Endodermal cell (in vitro differentiated cells): ENCODE measurements at regions not wholly inside any gene's neighbourhood (a gene's known extent, or its start where the extent isn't known, plus 50 kb on each side); places are given as distances from the start of the nearest gene placed in this dataset.

Experiments
- DNase-seq: peaks from one replicate; pipeline ENCODE4 v3.0.0-alpha.2; 2017
- H3K27ac ChIP-seq: 2 replicates; pipeline ENCODE4 v1.5.1; 2013; ENCODE audit warnings: mild to moderate bottlenecking, low read depth, low read length, moderate library complexity
- H3K27me3 ChIP-seq: 2 replicates; pipeline ENCODE4 v1.6.1; 2013; ENCODE audit warnings: mild to moderate bottlenecking, low read length, moderate library complexity; ENCODE audit not compliant: insufficient read depth, control insufficient read depth, poor library complexity, severe bottlenecking
- H3K36me3 ChIP-seq: 2 replicates; pipeline ENCODE4 v1.7.0; 2013; ENCODE audit warnings: mild to moderate bottlenecking, low read length, moderate library complexity; ENCODE audit not compliant: control insufficient read depth, insufficient read depth
- H3K4me1 ChIP-seq: one replicate; pipeline ENCODE4 v1.7.0; 2013; ENCODE audit warnings: low read length; ENCODE audit not compliant: control insufficient read depth, insufficient read depth
- H3K4me3 ChIP-seq: 2 replicates; pipeline ENCODE4 v1.5.1; 2013; ENCODE audit warnings: mild to moderate bottlenecking, low read length, moderate library complexity
- H3K9ac ChIP-seq: 2 replicates; pipeline ENCODE4 v1.6.1; 2013; ENCODE audit warnings: mild to moderate bottlenecking, low read length, moderate library complexity; ENCODE audit not compliant: poor library complexity, severe bottlenecking; ENCODE audit errors: extremely low read depth
- H3K9me3 ChIP-seq: 2 replicates; pipeline ENCODE4 v1.6.1; 2013; ENCODE audit warnings: mild to moderate bottlenecking, low read length, moderate library complexity; ENCODE audit not compliant: control insufficient read depth
- H3K27ac Mint-ChIP-seq: 2 replicates; pipeline ENCODE4 v1.8.0; 2020; ENCODE audit warnings: mixed read lengths
- H3K27me3 Mint-ChIP-seq: 2 replicates; pipeline ENCODE4 v1.8.0; 2021; ENCODE audit warnings: mild to moderate bottlenecking, mixed read lengths; ENCODE audit not compliant: insufficient read depth
- H3K36me3 Mint-ChIP-seq: 2 replicates; pipeline ENCODE4 v1.8.0; 2020; ENCODE audit warnings: low read depth, mixed read lengths
- H3K4me1 Mint-ChIP-seq: 2 replicates; pipeline ENCODE4 v1.8.0; 2020; ENCODE audit warnings: mixed read lengths
- H3K4me3 Mint-ChIP-seq: 2 replicates; pipeline ENCODE4 v1.8.0; 2020; ENCODE audit warnings: mild to moderate bottlenecking, moderate library complexity, mixed read lengths
- H3K9me3 Mint-ChIP-seq: 2 replicates; pipeline ENCODE4 v1.8.0; 2020; ENCODE audit warnings: mild to moderate bottlenecking, mixed read lengths
- CTCF ChIP-seq: fragments of 200-600 bp; sonication (generic); conservative IDR thresholded peaks from 2 replicates; pipeline ENCODE4 v1.5.0; 2021; ENCODE audit warnings: antibody characterized with exemption, mild to moderate bottlenecking
- WGBS, 2 experiments: methylation state at CpG; one replicate each; pipeline versions ENCODE4 v1.1.5 to v1.1.7; 2013; ENCODE audit warnings: missing lambda C conversion rate in 2 of 2, mixed read lengths in 1 of 2; ENCODE audit not compliant: insufficient coverage in 1 of 2, insufficient read length in 1 of 2; 5-methylcytosine and 5-hydroxymethylcytosine counted together

GRCh38 chr6:165782812-165783211 lies 119.8 kb upstream of the PDE10A start:
- H3K27me3 ChIP-seq = peaks cover 21% of the 10 kb centered on the region
- Mint-ChIP-seq H3K4me3 (no peak overlapping the region), H3K9me3 (no peaks in the 10 kb centered on the region), H3K4me1 (peaks cover 11% of the 10 kb centered on the region), H3K27me3 (peaks cover 16% of the 10 kb centered on the region), H3K36me3 (no peaks in the 10 kb centered on the region), H3K27ac (no peak overlapping the region)
- no peak overlapping the region for H3K9ac ChIP-seq
- no peak overlapping the region for H3K27ac ChIP-seq
- 92 to 99% methylated on average over 2 to 3 of the region's 3 CpGs for WGBS, 2 experiments
- no peak for TF ChIP-seq CTCF
- peaks cover 3% of the 10 kb centered on the region for H3K4me1 ChIP-seq
- no peaks in the 10 kb centered on the region for H3K36me3 ChIP-seq
- no peak for DNase-seq
- H3K4me3 ChIP-seq = no peak overlapping the region
- no peaks in the 10 kb centered on the region for H3K9me3 ChIP-seq

- Mint-ChIP-seq H3K27me3 (peaks cover 23% of the 10 kb centered on the region), H3K36me3 (no peaks in the 10 kb centered on the region), H3K27ac (no peak overlapping the region), H3K4me1 (peaks cover 11% of the 10 kb centered on the region), H3K9me3 (no peaks in the 10 kb centered on the region), H3K4me3 (no peak overlapping the region)
- DNase-seq = no peak
- WGBS, 2 experiments = 88 to 93% methylated on average over 3 to 8 of the region's 8 CpGs
- Histone ChIP-seq H3K4me1 (peaks cover 3% of the 10 kb centered on the region), H3K27me3 (peaks cover 21% of the 10 kb centered on the region), H3K4me3 (no peak overlapping the region), H3K9ac (no peak overlapping the region), H3K27ac (no peak overlapping the region), H3K9me3 (no peaks in the 10 kb centered on the region), H3K36me3 (no peaks in the 10 kb centered on the region)
- TF ChIP-seq CTCF = no peak
Observed at GRCh38 chr6:165782134-165782533, 119.1 kb upstream of the PDE10A start.

GRCh38 chr6:165777680-165778079 lies 114.6 kb upstream of the PDE10A start:
- Histone ChIP-seq H3K4me3 (no peak overlapping the region), H3K4me1 (no peaks in the 10 kb centered on the region), H3K36me3 (no peaks in the 10 kb centered on the region), H3K27me3 (peaks cover 3% of the 10 kb centered on the region), H3K9me3 (no peaks in the 10 kb centered on the region), H3K9ac (no peak overlapping the region), H3K27ac (no peak overlapping the region)
- Mint-ChIP-seq H3K27me3 (peaks cover 30% of the 10 kb centered on the region), H3K4me1 (no peaks in the 10 kb centered on the region), H3K36me3 (no peaks in the 10 kb centered on the region), H3K9me3 (no peaks in the 10 kb centered on the region), H3K27ac (no peak overlapping the region), H3K4me3 (no peak overlapping the region)
- no peak for DNase-seq
- WGBS, 2 experiments = 90 to 94% methylated on average over 3 of the region's 3 CpGs
- TF ChIP-seq CTCF = peak; percentile 48
